ENCODE measurements at regions not wholly inside any gene's neighbourhood (a gene's known extent, or its start where the extent isn't known, plus 50 kb on each side); places are given as distances from the start of the nearest gene placed in this dataset.

DNA sequence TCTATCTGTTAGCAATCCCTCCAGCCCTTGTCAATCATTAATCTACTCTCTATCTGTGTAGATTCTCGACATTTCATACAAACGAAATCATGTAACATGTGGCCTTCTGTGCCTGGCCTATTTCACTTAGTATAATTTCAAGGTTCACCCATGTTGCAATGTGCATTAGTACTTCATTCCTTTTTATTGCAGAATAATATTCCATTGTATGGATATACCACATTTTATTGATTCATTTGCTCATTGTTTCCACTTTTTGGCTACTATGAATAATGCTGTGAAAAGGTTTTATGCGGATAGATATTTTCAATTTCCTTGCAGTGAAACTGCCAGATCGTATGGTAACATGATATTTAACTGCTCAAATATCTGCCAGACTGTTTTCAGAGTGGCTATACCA is 100.1 kb downstream of the MIAT start:
- no peak for DNase-seq
- H3K9ac ChIP-seq (ENCODE audit: insufficient read depth in 1 of 2, low read length in 2 of 2), result no peak overlapping the region
- TF ChIP-seq, protein P1, sequence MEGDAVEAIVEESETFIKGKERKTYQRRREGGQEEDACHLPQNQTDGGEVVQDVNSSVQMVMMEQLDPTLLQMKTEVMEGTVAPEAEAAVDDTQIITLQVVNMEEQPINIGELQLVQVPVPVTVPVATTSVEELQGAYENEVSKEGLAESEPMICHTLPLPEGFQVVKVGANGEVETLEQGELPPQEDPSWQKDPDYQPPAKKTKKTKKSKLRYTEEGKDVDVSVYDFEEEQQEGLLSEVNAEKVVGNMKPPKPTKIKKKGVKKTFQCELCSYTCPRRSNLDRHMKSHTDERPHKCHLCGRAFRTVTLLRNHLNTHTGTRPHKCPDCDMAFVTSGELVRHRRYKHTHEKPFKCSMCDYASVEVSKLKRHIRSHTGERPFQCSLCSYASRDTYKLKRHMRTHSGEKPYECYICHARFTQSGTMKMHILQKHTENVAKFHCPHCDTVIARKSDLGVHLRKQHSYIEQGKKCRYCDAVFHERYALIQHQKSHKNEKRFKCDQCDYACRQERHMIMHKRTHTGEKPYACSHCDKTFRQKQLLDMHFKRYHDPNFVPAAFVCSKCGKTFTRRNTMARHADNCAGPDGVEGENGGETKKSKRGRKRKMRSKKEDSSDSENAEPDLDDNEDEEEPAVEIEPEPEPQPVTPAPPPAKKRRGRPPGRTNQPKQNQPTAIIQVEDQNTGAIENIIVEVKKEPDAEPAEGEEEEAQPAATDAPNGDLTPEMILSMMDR (IDR thresholded peaks at IDR 0.05; ENCODE audit: control extremely low read depth, extremely low read depth), result no peak
- no peak for ATAC-seq (ENCODE audit: insufficient read depth, low FRiP score)
- H3K4me1 ChIP-seq (ENCODE audit: control insufficient read depth in 5 of 5, insufficient read depth in 5 of 5, low read length in 5 of 5), result no peaks in the 10 kb centered on the region
- H3K9me3 ChIP-seq (ENCODE audit: control insufficient read depth in 4 of 4, insufficient read depth in 3 of 4, low read length in 3 of 4), result no peaks in the 10 kb centered on the region
- 97 to 100% methylated on average over 4 of the region's 4 CpGs for WGBS, 2 donors
- no peaks in the 10 kb centered on the region for H3K36me3 ChIP-seq (ENCODE audit: control insufficient read depth in 4 of 4, insufficient read depth in 4 of 4, low read length in 4 of 4)
- no peak overlapping the region for H3K4me3 ChIP-seq
- no peaks in the 10 kb centered on the region for H3K27me3 ChIP-seq (ENCODE audit: control insufficient read depth in 3 of 3, insufficient read depth in 3 of 3, low read length in 2 of 3)
- no peak overlapping the region for H3K27ac ChIP-seq (ENCODE audit: low read depth in 1 of 2, low read length in 1 of 2)

DNA sequence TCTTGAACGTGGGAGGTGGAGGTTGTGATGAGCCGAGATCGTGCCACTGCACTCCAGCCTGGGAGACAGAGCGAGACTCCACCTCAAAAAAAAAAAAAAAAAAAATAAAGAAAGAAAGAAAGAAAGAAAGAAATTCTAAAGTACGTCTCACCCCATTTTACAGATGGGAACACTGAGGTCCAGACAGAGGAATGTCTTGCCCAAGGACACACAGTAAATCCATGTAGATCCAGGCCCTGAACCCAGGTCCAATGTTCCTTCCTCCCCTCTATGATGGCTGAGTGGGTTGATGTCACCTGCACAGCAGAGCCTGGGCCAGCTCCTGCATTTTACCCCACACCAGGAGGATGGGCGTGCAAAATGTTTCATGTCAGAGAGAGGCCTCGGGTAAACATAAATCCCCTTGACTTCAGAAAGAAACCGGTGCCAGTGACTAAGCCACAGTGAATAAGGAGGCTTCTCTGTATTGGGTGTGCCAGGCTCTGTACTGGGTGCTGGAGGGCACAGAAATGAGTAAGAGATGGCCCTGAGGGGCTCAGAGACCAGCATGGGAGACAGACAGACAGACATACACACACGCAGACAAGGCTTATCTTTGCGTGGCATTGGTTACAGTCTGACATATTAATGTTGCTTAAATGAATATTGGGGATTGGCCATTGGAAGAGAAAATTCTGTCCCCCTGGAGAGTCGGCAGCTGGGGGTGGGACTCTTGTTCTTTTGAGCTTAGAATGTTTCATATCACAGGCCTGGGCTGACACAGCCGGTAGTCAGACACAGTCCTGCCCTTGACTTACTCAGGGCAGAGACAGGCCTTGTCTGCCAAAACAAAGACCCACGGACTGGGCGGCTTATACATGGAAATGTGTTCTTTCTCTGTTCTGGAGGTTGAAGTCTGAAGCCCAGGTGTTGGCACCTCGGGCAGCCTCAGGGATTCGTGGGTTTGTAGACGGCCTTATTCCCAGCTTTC is 105.4 kb downstream of the MIAT start:
- TF ChIP-seq, protein P1 (IDR thresholded peaks at IDR 0.05; ENCODE audit: control extremely low read depth, extremely low read depth), result no peak
- Histone ChIP-seq H3K9ac (ENCODE audit: insufficient read depth in 1 of 2, low read length in 2 of 2) (no peak overlapping the region), H3K4me3 (no peak overlapping the region), H3K9me3 (ENCODE audit: control insufficient read depth in 4 of 4, insufficient read depth in 3 of 4, low read length in 3 of 4) (no peaks in the 10 kb centered on the region), H3K27me3 (ENCODE audit: control insufficient read depth in 3 of 3, insufficient read depth in 3 of 3, low read length in 2 of 3) (no peaks in the 10 kb centered on the region), H3K4me1 (ENCODE audit: control insufficient read depth in 5 of 5, insufficient read depth in 5 of 5, low read length in 5 of 5) (peaks cover 0 to 6% (median 0%) of the 10 kb centered on the region in 5 donors), H3K36me3 (ENCODE audit: control insufficient read depth in 4 of 4, insufficient read depth in 4 of 4, low read length in 4 of 4) (peaks cover 0 to 2% (median 0%) of the 10 kb centered on the region in 4 donors), H3K27ac (ENCODE audit: low read depth in 1 of 2, low read length in 1 of 2) (no peak overlapping the region)
- no peak for ATAC-seq (ENCODE audit: insufficient read depth, low FRiP score)
- DNase-seq, result no peak
- 96% methylated on average over 17 of the region's 17 CpGs for WGBS, 2 donors

DNA sequence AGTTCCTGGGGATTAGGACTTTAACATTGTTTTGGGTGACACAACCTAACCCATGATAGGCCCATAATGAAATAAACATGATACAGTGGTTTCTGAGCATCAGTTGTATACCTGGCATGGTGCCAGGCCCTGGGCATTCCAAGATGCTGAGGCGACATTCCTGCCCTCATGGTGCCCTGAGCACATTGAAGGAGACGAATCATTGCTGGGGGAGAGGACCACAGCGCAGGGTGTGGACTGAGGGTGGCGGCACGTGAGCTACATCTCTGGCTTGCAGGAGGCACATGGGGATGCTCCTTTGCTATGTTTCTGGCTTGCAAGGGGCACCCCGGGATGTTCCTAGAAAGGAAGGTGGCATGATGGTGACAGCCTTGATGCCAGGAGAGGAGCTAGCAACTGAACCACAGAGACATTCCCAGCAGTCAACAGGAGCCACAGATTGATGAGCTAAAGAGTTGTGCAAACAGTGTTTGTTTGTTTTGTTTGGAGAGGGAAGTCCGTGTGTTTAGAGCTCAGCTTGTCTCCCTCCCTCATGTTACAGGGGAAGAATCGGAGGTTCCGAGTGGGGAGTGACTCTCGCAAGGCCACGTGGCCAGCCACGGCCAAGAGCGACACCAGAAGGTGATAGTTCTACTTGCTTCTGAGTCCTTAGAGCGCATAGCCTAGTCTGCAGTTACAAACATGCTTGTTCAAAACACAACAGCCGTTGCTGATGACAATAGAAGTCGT is 106.4 kb downstream of the MIAT start:
- Histone ChIP-seq H3K9me3 (ENCODE audit: control insufficient read depth in 4 of 4, insufficient read depth in 3 of 4, low read length in 3 of 4) (no peaks in the 10 kb centered on the region), H3K36me3 (ENCODE audit: control insufficient read depth in 4 of 4, insufficient read depth in 4 of 4, low read length in 4 of 4) (peaks cover 0 to 2% (median 0%) of the 10 kb centered on the region in 4 donors), H3K9ac (ENCODE audit: insufficient read depth in 1 of 2, low read length in 2 of 2) (no peak overlapping the region), H3K27ac (ENCODE audit: low read depth in 1 of 2, low read length in 1 of 2) (no peak overlapping the region), H3K27me3 (ENCODE audit: control insufficient read depth in 3 of 3, insufficient read depth in 3 of 3, low read length in 2 of 3) (no peaks in the 10 kb centered on the region), H3K4me3 (no peak overlapping the region), H3K4me1 (ENCODE audit: control insufficient read depth in 5 of 5, insufficient read depth in 5 of 5, low read length in 5 of 5) (peaks cover 0 to 6% (median 0%) of the 10 kb centered on the region in 5 donors)
- ATAC-seq (ENCODE audit: insufficient read depth, low FRiP score), result no peak
- DNase-seq, result peak; percentile 29 to 62 (median 30)
- 72 to 76% methylated on average over 16 of the region's 16 CpGs for WGBS, 2 donors
- TF ChIP-seq, protein P1 (IDR thresholded peaks at IDR 0.05; ENCODE audit: control extremely low read depth, extremely low read depth), result no peak

Measured in lung (tissue), 11 donors.